OCI-LY1 (cell line): ENCODE measurements at regions not wholly inside any gene's neighbourhood (a gene's known extent, or its start where the extent isn't known, plus 50 kb on each side); places are given as distances from the start of the nearest gene placed in this dataset.
"Not testable (repeated sequence)": the region's sequence is repeated elsewhere in the genome, so short reads cannot be mapped to it uniquely, and the experiment has no call there.

Source experiments
- EZH2 ChIP-seq: fragments of 200-600 bp; sonication (generic), shearing (Covaris generic); IDR thresholded peaks from 2 replicates; pipeline ENCODE4 v1.8.0; 2017; ENCODE audit warnings: borderline replicate concordance, mixed run types, mild to moderate bottlenecking, antibody characterized with exemption, low read length, moderate library complexity, mixed read lengths
- TF ChIP-seq, protein P1 (sequence below): fragments of 200-600 bp; sonication (generic), shearing (Covaris generic); IDR thresholded peaks from 2 replicates; pipeline ENCODE4 v1.5.1; 2017; ENCODE audit warnings: mild to moderate bottlenecking, antibody characterized with exemption, low read length, moderate library complexity, mixed read lengths

GRCh38 chr9:39533001-39533762 is 177.7 kb downstream of the SPATA31A1 start:
- not testable (repeated sequence) for TF ChIP-seq EZH2
- TF ChIP-seq, protein P1, sequence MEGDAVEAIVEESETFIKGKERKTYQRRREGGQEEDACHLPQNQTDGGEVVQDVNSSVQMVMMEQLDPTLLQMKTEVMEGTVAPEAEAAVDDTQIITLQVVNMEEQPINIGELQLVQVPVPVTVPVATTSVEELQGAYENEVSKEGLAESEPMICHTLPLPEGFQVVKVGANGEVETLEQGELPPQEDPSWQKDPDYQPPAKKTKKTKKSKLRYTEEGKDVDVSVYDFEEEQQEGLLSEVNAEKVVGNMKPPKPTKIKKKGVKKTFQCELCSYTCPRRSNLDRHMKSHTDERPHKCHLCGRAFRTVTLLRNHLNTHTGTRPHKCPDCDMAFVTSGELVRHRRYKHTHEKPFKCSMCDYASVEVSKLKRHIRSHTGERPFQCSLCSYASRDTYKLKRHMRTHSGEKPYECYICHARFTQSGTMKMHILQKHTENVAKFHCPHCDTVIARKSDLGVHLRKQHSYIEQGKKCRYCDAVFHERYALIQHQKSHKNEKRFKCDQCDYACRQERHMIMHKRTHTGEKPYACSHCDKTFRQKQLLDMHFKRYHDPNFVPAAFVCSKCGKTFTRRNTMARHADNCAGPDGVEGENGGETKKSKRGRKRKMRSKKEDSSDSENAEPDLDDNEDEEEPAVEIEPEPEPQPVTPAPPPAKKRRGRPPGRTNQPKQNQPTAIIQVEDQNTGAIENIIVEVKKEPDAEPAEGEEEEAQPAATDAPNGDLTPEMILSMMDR, result not testable (repeated sequence)
